Endothelial cell of umbilical vein (primary cell): ENCODE measurements at regions not wholly inside any gene's neighbourhood (a gene's known extent, or its start where the extent isn't known, plus 50 kb on each side); places are given as distances from the start of the nearest gene placed in this dataset.

Experiments
- BruUV-seq: library from RNA; stranded (reverse); fragments of 400-500 nt; replicated peaks from 2 replicates; lab custom pipeline; 2021; lab: Mats Ljungman, UMichigan
- CTCF ChIA-PET: fragments of 300-600, 350-600 bp; sonication (Branson Sonifier 250); formaldehyde crosslinking; loops from one replicate; lab custom pipeline; 2021; ENCODE audit warnings: antibody characterized with exemption, inconsistent platforms; lab: Charles Lee
- POLR2A ChIA-PET: fragments of 300-600, 350-600 bp; sonication (Branson Sonifier 250); formaldehyde crosslinking; loops from one replicate; lab custom pipeline; 2021; ENCODE audit warnings: antibody characterized with exemption, inconsistent platforms; lab: Charles Lee
- DNase-seq: peaks from one replicate; pipeline ENCODE4 v3.0.0-alpha.2; 2011; ENCODE audit warnings: low read depth, low spot score
- FAIRE-seq: peaks from 2 replicates; lab custom pipeline; 2011; peaks lifted over from hg19 to GRCh38; lab: Jason Lieb, UNC
- H2AFZ ChIP-seq: 2 replicates; pipeline ENCODE4 v1.6.0; 2012; ENCODE audit warnings: low read depth, low read length, control low read depth, inconsistent platforms
- H3K27ac ChIP-seq: 2 replicates; pipeline ENCODE4 v1.5.1; 2011; ENCODE audit warnings: low read depth, mild to moderate bottlenecking, control low read depth, low read length, moderate library complexity; ENCODE audit not compliant: insufficient read depth
- H3K27me3 ChIP-seq, 2 experiments: 2 replicates each; pipeline versions ENCODE4 v1.6.0 to v1.6.1; 2011; ENCODE audit warnings: low read length in 2 of 2, mixed read lengths in 1 of 2; ENCODE audit not compliant: control insufficient read depth in 2 of 2, insufficient read depth in 2 of 2
- H3K36me3 ChIP-seq, 2 experiments: 2 replicates in 1 of 2; 3 replicates in 1 of 2; pipeline ENCODE4 v1.5.1; 2011; ENCODE audit warnings: low read length in 2 of 2, mild to moderate bottlenecking in 1 of 2, moderate library complexity in 1 of 2; ENCODE audit not compliant: control insufficient read depth in 2 of 2, insufficient read depth in 2 of 2; ENCODE audit errors: extremely low read depth in 1 of 2
- H3K4me1 ChIP-seq: 3 replicates; pipeline ENCODE4 v1.5.1; 2011; ENCODE audit warnings: mild to moderate bottlenecking, low read length; ENCODE audit not compliant: control insufficient read depth, insufficient read depth; ENCODE audit errors: extremely low read depth
- H3K4me2 ChIP-seq: 2 replicates; pipeline ENCODE4 v1.6.1; 2011; ENCODE audit warnings: low read length, control low read depth, mixed read lengths; ENCODE audit not compliant: insufficient read depth
- H3K4me3 ChIP-seq, 3 experiments: fragments of 200-600 bp in 1 of 3; sonication (generic), shearing (Covaris generic) in 1 of 3; replicated peaks in 1 of 3; 2 replicates each; pipeline ENCODE4 v1.5.1; 2011 to 2016; ENCODE audit warnings: control low read depth in 3 of 3, low read length in 3 of 3, mild to moderate bottlenecking in 2 of 3, inconsistent platforms in 1 of 3, low read depth in 1 of 3, moderate library complexity in 1 of 3; ENCODE audit not compliant: insufficient read depth in 1 of 3
- H3K79me2 ChIP-seq: 2 replicates; pipeline ENCODE4 v1.6.0; 2012; ENCODE audit warnings: low read length, inconsistent platforms; ENCODE audit not compliant: control insufficient read depth, insufficient read depth
- H3K9ac ChIP-seq: replicated peaks from 2 replicates; pipeline ENCODE3; 2011; ENCODE audit warnings: low read length, control low read depth; ENCODE audit not compliant: insufficient read depth; ENCODE audit errors: extremely low read depth
- H3K9me1 ChIP-seq: replicated peaks from 3 replicates; pipeline ENCODE4 v1.6.0; 2011; ENCODE audit warnings: mild to moderate bottlenecking, low read length; ENCODE audit not compliant: control insufficient read depth, insufficient read depth; ENCODE audit errors: extremely low read depth
- H3K9me3 ChIP-seq: replicated peaks from 2 replicates; pipeline ENCODE4 v1.5.1; 2012; ENCODE audit warnings: low read length, inconsistent platforms; ENCODE audit not compliant: control insufficient read depth, insufficient read depth
- H4K20me1 ChIP-seq: replicated peaks from 2 replicates; pipeline ENCODE3; 2011; ENCODE audit warnings: mild to moderate bottlenecking, low read length; ENCODE audit not compliant: control insufficient read depth, insufficient read depth; ENCODE audit errors: extremely low read depth
- CTCF ChIP-seq, 2 donors: IDR thresholded peaks; 1 replicate in 1 of 2; 2 replicates in 1 of 2; pipeline ENCODE4 v1.5.1; 2011; ENCODE audit warnings: low read length in 2 of 2, mild to moderate bottlenecking in 2 of 2, moderate library complexity in 2 of 2, control low read depth in 1 of 2, inconsistent platforms in 1 of 2, low read depth in 1 of 2; ENCODE audit not compliant: insufficient read depth in 1 of 2; ENCODE audit errors: extremely low read depth in 1 of 2
- FOS ChIP-seq: IDR thresholded peaks from 2 replicates; pipeline ENCODE4 v1.6.1; 2011; ENCODE audit warnings: mild to moderate bottlenecking, low read length, moderate library complexity, borderline replicate concordance; ENCODE audit not compliant: insufficient read depth
- MAX ChIP-seq: IDR thresholded peaks from 2 replicates; pipeline ENCODE4 v1.6.1; 2011; ENCODE audit not compliant: insufficient read depth, insufficient read length
- dilution Hi-C: fragments of 300-500 bp; cut with MboI; formaldehyde crosslinking; loops from one replicate; pipeline ENCODE4 v1.15.0; 2019; ENCODE audit warnings: low sequenced_read_pairs; ENCODE audit not compliant: extremely low pct_ligation_motif_present
- intact Hi-C: fragments of 100-400 bp; cut with micrococcal nuclease; formaldehyde crosslinking; loops from one replicate; pipeline ENCODE4 v1.10.0; 2022

GRCh38 chr12:131640525-131640924 lies 70.4 kb upstream of the SFSWAP start:
- POLR2A ChIA-PET: no interaction called here
- no TSS peak for BruUV-seq

More at GRCh38 chr12:131640525-131640924, 70.4 kb upstream of the SFSWAP start:
- Histone ChIP-seq H3K9me1 (no peaks in the 10 kb centered on the region), H3K4me2 (no peak overlapping the region), H3K36me3 (no peaks in the 10 kb centered on the region), H4K20me1 (no peaks in the 10 kb centered on the region), H3K4me1 (no peaks in the 10 kb centered on the region), H3K9ac (no peak overlapping the region), H2AFZ (no peak overlapping the region), H3K9me3 (no peaks in the 10 kb centered on the region), H3K27me3 (no peaks in the 10 kb centered on the region), H3K4me3 (no peak overlapping the region), H3K27ac (no peak overlapping the region), H3K79me2 (no peaks in the 10 kb centered on the region)
- FAIRE-seq (no peak), DNase-seq (peak; percentile 0)
- dilution Hi-C loops: no loop called here
- no peak for TF ChIP-seq CTCF (IDR thresholded peaks at IDR 0.05; ENCODE audit: extremely low read depth in 1 of 2, insufficient read depth in 1 of 2, low read depth in 1 of 2, low read length in 2 of 2)
- no peak for TF ChIP-seq MAX
- no peak for TF ChIP-seq FOS
- intact Hi-C loops: no loop called here
- CTCF ChIA-PET: no interaction called here
